Memory B cell (primary cell): ENCODE measurements at regions not wholly inside any gene's neighbourhood (a gene's known extent, or its start where the extent isn't known, plus 50 kb on each side); places are given as distances from the start of the nearest gene placed in this dataset.

ENCODE experiments used
- ATAC-seq: fragments of 150-1000 bp; cut with Tn5 transposase; 2 replicates; pipeline ENCODE4 v1.10.0; 2021; ENCODE audit warnings: low read depth, mild to moderate bottlenecking, moderate library complexity
- DNase-seq, 2 donors: peaks; one replicate each; pipeline ENCODE4 v3.0.0; 2022; ENCODE audit warnings: low spot score in 2 of 2
- H3K27ac Mint-ChIP-seq: one replicate; pipeline ENCODE4 v1.8.0; 2022; ENCODE audit warnings: mild to moderate bottlenecking, moderate library complexity, mixed read lengths
- H3K27me3 Mint-ChIP-seq: one replicate; pipeline ENCODE4 v1.8.0; 2022; ENCODE audit warnings: mixed read lengths
- H3K36me3 Mint-ChIP-seq: one replicate; pipeline ENCODE4 v1.8.0; 2022; ENCODE audit warnings: mild to moderate bottlenecking, mixed read lengths
- H3K4me1 Mint-ChIP-seq: one replicate; pipeline ENCODE4 v1.8.0; 2022; ENCODE audit warnings: mixed read lengths
- H3K4me3 Mint-ChIP-seq: one replicate; pipeline ENCODE4 v1.8.0; 2022; ENCODE audit warnings: mild to moderate bottlenecking, moderate library complexity, mixed read lengths
- H3K9me3 Mint-ChIP-seq: one replicate; pipeline ENCODE4 v1.8.0; 2022; ENCODE audit warnings: mixed read lengths

- no peak for ATAC-seq
- peaks cover 1% of the 10 kb centered on the region for H3K9me3 Mint-ChIP-seq
- no peaks in the 10 kb centered on the region for H3K36me3 Mint-ChIP-seq
- no peaks in the 10 kb centered on the region for H3K4me1 Mint-ChIP-seq
- H3K27me3 Mint-ChIP-seq = no peaks in the 10 kb centered on the region
- H3K4me3 Mint-ChIP-seq = no peak overlapping the region
- DNase-seq = no peak
- H3K27ac Mint-ChIP-seq = no peak overlapping the region
Observed at GRCh38 chr13:56893843-56894242, 246.9 kb upstream of the PRR20A start.

DNA sequence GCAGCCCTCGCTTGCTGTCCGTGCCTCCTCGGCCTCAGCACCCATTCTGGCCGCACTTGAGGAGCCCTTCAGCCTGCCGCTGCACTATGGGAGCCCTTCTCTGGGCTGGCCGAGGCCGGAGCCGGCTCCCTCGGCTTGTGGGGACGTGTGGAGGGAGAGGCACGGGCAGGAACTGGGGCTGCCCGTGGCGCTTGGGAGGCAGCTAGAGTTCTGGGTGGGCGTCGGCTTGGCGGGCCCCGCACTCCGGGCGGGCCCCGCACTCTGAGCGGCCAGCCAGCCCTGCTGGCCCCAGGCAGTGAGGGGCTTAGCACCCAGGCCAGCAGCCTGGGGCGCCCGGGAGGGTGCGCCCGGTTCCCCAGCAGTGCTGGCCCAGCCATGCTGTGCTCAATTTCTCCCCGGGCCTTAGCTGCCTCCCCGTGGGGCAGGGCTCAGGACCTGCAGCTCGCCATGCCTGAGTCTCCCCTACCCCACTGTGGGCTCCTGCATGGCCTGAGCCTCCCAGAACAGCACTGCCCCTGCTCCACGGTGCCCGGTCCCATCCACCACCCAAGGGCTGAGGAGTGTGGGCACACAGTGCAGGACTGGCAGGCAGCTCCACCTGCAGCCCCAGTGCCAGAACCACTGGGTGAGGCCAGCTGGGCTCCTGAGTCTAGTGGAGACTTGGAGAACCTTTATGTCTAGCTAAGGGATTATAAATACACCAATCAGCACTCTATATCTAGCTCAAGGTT lies 240.0 kb upstream of the PRR20A start:
- ATAC-seq (no peak), DNase-seq (no peak)
- Mint-ChIP-seq H3K36me3 (no peaks in the 10 kb centered on the region), H3K27ac (no peak overlapping the region), H3K9me3 (no peaks in the 10 kb centered on the region), H3K27me3 (no peaks in the 10 kb centered on the region), H3K4me3 (no peak overlapping the region), H3K4me1 (no peaks in the 10 kb centered on the region)

DNA sequence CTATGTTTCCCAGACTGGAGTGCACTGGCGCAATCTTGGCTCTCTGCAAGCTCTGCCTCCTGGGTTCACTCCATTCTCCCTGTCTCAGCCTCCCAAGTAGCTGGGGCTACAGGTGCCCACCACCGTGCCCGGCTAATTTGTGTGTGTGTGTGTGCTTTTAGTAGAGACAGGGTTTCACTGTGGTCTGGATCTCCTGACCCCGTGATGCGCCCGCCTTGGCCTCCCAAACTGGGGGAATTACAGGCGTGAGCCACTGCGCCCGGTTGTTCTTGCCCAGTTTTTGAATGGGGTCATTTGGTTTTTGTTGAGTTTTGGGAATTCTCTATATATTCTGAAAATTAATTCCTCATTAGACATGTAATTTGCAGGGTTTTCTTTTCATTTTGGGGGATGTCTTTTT lies 238.4 kb upstream of the PRR20A start:
- Mint-ChIP-seq H3K4me3 (no peak overlapping the region), H3K27ac (no peak overlapping the region), H3K4me1 (no peaks in the 10 kb centered on the region), H3K27me3 (no peaks in the 10 kb centered on the region), H3K9me3 (no peaks in the 10 kb centered on the region), H3K36me3 (no peaks in the 10 kb centered on the region)
- DNase-seq (no peak), ATAC-seq (no peak)

DNA sequence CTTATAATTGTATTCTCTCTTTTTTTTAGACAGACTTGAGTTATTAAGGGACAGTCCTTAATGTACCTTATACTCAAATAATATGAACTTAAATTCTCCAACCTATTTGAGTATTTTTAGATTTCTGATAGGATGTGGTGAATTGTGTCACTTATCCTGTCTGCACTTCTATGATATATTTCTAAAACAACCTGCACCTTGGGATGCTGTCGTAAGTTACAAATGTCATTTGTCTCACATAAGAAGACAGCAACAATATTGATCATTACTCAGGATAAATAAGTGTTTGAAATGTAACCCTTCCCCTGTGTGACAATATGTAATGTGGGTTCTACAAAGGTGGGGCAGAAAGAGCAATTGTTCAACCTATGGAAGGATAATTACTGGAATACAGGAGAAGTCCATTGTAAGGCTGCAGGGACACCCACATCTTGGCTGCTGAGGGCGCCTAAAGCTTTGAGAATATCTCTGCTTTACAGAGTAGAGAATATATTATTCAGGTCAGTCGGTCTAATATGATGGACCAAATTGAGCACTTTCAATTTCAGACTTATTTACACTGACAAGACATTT lies 236.9 kb upstream of the PRR20A start:
- H3K27me3 Mint-ChIP-seq = no peaks in the 10 kb centered on the region
- H3K4me3 Mint-ChIP-seq = no peak overlapping the region
- no peaks in the 10 kb centered on the region for H3K4me1 Mint-ChIP-seq
- no peak overlapping the region for H3K27ac Mint-ChIP-seq
- no peak for DNase-seq
- no peak for ATAC-seq
- H3K36me3 Mint-ChIP-seq = no peaks in the 10 kb centered on the region
- H3K9me3 Mint-ChIP-seq = no peaks in the 10 kb centered on the region

GRCh38 chr13:56906909-56907308 lies 233.8 kb upstream of the PRR20A start:
- DNase-seq = no peak
- H3K27me3 Mint-ChIP-seq = no peaks in the 10 kb centered on the region
- ATAC-seq = no peak
- H3K4me3 Mint-ChIP-seq = no peak overlapping the region
- H3K9me3 Mint-ChIP-seq = no peaks in the 10 kb centered on the region
- no peaks in the 10 kb centered on the region for H3K4me1 Mint-ChIP-seq
- no peak overlapping the region for H3K27ac Mint-ChIP-seq
- H3K36me3 Mint-ChIP-seq = no peaks in the 10 kb centered on the region

DNA sequence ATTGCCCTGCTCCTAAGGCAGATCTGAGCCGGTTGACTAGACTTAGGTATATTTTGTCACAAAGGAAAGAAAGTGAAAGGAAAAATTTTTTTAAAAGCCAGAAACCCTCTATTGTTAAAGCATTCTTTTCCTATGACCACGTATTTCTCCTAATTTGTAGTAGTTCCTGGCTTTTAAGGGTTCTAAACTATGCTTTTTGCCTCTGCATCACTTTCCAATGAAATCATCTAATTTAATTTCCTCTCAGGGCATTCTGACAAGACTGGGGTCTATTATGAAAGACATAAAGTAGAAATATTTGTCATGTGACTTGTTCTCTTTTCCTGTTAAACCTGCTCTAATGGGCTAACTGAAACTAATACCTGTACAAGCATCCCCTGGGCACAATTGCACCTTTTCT lies 233.0 kb upstream of the PRR20A start:
- Mint-ChIP-seq H3K36me3 (no peaks in the 10 kb centered on the region), H3K4me1 (no peaks in the 10 kb centered on the region), H3K4me3 (no peak overlapping the region), H3K27ac (no peak overlapping the region), H3K9me3 (peaks cover 1% of the 10 kb centered on the region), H3K27me3 (no peaks in the 10 kb centered on the region)
- ATAC-seq (no peak), DNase-seq (no peak)

DNA sequence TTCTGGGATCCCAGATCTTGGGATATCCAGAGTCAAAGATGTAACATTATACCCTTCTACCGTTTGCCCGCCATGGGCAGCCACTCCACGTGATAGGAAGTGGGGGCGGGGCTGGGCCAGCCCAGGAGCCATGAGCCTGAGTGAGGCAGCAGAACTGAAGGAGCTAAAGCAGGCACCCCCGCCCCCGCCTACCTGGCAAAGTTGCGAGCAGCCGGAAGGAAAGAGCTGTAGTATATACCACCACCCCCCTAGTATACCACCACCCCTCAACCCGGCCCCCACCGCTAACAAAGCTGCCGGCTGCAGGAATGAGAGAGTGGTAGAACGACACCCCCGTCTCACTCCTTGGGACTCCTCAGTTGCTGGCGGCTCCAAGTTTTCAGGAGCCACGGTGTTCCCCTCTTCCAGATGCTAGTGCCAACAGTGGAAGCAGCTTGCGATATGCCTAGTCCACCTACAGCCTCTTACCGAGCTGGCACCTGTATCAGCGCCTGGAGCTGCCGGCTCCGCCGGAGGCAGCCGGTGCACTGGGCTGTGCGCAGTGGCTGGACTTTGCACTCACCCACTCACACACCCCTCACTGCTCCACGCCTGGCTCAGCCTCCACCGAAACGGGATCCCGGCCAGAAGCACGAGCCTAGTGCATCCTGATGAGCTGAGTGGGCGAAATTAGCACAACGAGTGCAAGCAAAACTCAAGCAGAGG lies 230.7 kb upstream of the PRR20A start:
- Mint-ChIP-seq H3K4me1 (no peaks in the 10 kb centered on the region), H3K36me3 (no peaks in the 10 kb centered on the region), H3K27ac (no peak overlapping the region), H3K9me3 (peaks cover 1% of the 10 kb centered on the region), H3K27me3 (no peaks in the 10 kb centered on the region), H3K4me3 (no peak overlapping the region)
- DNase-seq (no peak), ATAC-seq (no peak)

- peaks cover 3% of the 10 kb centered on the region for H3K9me3 Mint-ChIP-seq
- H3K4me1 Mint-ChIP-seq = no peaks in the 10 kb centered on the region
- no peaks in the 10 kb centered on the region for H3K36me3 Mint-ChIP-seq
- no peak overlapping the region for H3K27ac Mint-ChIP-seq
- H3K4me3 Mint-ChIP-seq = no peak overlapping the region
- DNase-seq = no peak
- H3K27me3 Mint-ChIP-seq = no peaks in the 10 kb centered on the region
- no peak for ATAC-seq
Observed at GRCh38 chr13:56917966-56918365, 222.8 kb upstream of the PRR20A start.

DNA sequence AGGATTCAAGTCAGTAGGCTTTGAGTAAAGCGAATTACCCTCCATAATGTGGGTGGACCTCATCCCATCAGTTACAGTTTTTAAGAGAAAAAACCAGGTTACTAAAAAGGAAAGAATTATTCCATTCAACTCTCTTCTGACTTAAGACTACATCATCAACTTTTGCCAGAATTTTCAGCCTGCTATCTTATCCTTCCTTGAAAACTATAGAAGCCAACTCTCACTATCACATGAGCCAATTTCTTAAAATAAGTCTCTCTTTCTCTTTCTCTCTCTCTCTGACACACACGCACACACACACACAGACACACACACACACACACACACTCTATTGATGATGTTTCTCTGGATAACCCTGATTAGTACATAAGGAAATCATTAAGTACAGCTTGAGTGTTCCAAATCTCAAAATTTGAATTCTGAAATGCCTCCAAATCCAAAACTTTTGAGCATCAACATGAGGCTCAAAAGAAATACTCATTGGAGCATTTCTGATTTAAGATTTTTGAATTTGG lies 217.0 kb upstream of the PRR20A start:
- H3K4me3 Mint-ChIP-seq = no peak overlapping the region
- H3K9me3 Mint-ChIP-seq = peaks cover 7% of the 10 kb centered on the region
- no peaks in the 10 kb centered on the region for H3K27me3 Mint-ChIP-seq
- no peaks in the 10 kb centered on the region for H3K36me3 Mint-ChIP-seq
- no peak for ATAC-seq
- H3K27ac Mint-ChIP-seq = no peak overlapping the region
- no peaks in the 10 kb centered on the region for H3K4me1 Mint-ChIP-seq
- no peak for DNase-seq

DNA sequence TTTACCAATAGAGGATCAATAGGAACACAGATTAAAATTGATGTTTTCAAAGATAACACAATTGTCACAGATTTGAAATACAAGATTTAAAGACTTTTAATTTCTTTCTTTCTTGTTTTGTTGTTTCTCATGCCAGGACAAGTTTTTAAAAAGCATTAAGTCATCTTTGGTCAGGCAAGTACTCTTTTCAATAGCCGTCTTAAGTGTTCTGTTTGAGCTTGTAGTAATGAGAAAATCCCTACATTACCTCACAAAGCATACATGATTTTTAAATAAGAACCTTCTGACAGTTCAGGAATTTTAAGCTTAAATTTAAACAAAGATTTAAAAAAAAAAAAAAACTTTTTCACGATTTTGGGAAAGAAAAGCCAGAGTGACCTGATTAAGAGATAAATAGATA lies 216.3 kb upstream of the PRR20A start:
- Mint-ChIP-seq H3K4me3 (no peak overlapping the region), H3K9me3 (peaks cover 7% of the 10 kb centered on the region), H3K27me3 (no peaks in the 10 kb centered on the region), H3K4me1 (no peaks in the 10 kb centered on the region), H3K36me3 (no peaks in the 10 kb centered on the region), H3K27ac (no peak overlapping the region)
- ATAC-seq = no peak
- DNase-seq = no peak

DNA sequence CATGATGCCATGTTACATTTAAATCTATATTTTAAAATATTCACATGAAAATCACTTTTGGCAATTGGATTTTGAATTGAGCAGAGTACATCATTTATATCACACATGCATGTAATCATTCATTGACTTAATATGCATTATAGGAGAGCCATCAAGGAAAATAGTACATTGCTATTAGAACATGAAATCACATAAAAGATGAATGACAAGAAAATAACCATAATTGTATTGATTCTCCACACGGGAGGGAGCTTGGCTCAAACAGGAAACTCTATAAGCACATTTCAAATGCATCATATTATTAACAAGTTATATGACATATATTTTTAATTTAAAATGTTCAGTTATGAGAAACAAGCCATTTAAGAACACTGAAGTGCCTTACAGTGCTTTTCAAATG lies 208.6 kb upstream of the PRR20A start:
- ATAC-seq (no peak), DNase-seq (no peak)
- H3K4me3 Mint-ChIP-seq = no peak overlapping the region
- H3K9me3 Mint-ChIP-seq = peaks cover 7% of the 10 kb centered on the region
- no peaks in the 10 kb centered on the region for H3K36me3 Mint-ChIP-seq
- no peaks in the 10 kb centered on the region for H3K4me1 Mint-ChIP-seq
- no peaks in the 10 kb centered on the region for H3K27me3 Mint-ChIP-seq
- no peak overlapping the region for H3K27ac Mint-ChIP-seq

DNA sequence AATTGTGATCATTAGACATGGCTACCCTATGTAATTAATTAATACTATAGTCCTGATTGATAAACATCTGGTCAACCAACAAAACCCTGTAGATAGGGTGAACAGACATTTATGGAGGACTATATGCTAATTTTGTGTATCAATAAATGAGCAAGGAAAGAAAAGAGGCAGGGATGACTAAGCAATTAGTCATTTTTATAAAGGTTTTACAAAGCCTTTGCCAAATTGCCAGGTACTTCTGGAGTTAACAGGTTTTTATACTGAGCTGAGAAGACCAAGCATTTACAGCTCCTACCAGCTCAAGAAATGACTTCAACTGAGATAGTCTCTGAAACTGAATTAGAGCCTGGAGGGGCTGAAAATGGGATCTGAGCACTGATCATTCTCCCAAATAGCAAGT lies 186.8 kb upstream of the PRR20A start:
- Mint-ChIP-seq H3K27ac (no peak overlapping the region), H3K9me3 (no peaks in the 10 kb centered on the region), H3K36me3 (no peaks in the 10 kb centered on the region), H3K27me3 (no peaks in the 10 kb centered on the region), H3K4me1 (no peaks in the 10 kb centered on the region), H3K4me3 (no peak overlapping the region)
- ATAC-seq (no peak), DNase-seq (no peak)

DNA sequence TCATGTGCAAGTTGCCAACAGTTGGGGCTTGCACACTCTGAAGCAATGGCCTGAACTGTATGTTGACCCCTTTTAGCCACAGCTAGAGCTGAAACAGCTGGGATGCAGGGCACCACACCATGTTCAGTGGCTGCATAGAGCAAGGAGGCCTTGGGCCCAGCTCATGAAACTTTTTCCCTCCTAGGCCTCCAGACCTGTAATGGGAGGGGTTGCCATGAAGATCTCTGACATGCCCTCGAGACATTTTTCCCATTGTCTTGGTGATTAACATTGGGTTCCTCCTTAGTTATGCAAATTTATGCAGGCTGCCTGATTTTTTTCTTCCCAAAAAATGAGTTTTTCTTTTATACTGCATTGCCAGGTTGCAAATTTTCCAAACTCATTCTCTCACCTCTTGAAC lies 165.1 kb upstream of the PRR20A start:
- Mint-ChIP-seq H3K27me3 (no peaks in the 10 kb centered on the region), H3K4me3 (no peak overlapping the region), H3K9me3 (peaks cover 4% of the 10 kb centered on the region), H3K27ac (no peak overlapping the region), H3K4me1 (no peaks in the 10 kb centered on the region), H3K36me3 (no peaks in the 10 kb centered on the region)
- no peak for DNase-seq
- ATAC-seq = no peak

- H3K9me3 Mint-ChIP-seq = peaks cover 2% of the 10 kb centered on the region
- ATAC-seq (no peak), DNase-seq (no peak)
- H3K4me3 Mint-ChIP-seq = no peak overlapping the region
- H3K27me3 Mint-ChIP-seq = no peaks in the 10 kb centered on the region
- H3K36me3 Mint-ChIP-seq = no peaks in the 10 kb centered on the region
- H3K4me1 Mint-ChIP-seq = no peaks in the 10 kb centered on the region
- no peak overlapping the region for H3K27ac Mint-ChIP-seq
Observed at GRCh38 chr13:56980856-56981255, 159.9 kb upstream of the PRR20A start.
